Neuron (in vitro differentiated cells): ENCODE measurements at regions not wholly inside any gene's neighbourhood (a gene's known extent, or its start where the extent isn't known, plus 50 kb on each side); places are given as distances from the start of the nearest gene placed in this dataset.

Experiments
- H2AFZ ChIP-seq: one replicate; pipeline ENCODE4 v1.6.1; 2013; ENCODE audit warnings: low read depth, mild to moderate bottlenecking, inconsistent platforms, low read length, moderate library complexity
- H3K27me3 ChIP-seq: one replicate; pipeline ENCODE4 v1.6.1; 2013; ENCODE audit warnings: low read length; ENCODE audit not compliant: insufficient read depth
- H3K36me3 ChIP-seq: one replicate; pipeline ENCODE4 v1.6.1; 2013; ENCODE audit warnings: low read length; ENCODE audit not compliant: insufficient read depth
- H3K4me1 ChIP-seq: one replicate; pipeline ENCODE4 v1.6.1; 2013; ENCODE audit warnings: low read length; ENCODE audit not compliant: insufficient read depth
- H3K4me3 ChIP-seq: 2 replicates; pipeline ENCODE4 v1.5.1; 2013; ENCODE audit warnings: mild to moderate bottlenecking, low read length, moderate library complexity
- H3K9me3 ChIP-seq: one replicate; pipeline ENCODE4 v1.6.1; 2013; ENCODE audit warnings: low read length

GRCh38 chr10:78196396-78196795 is 162.7 kb downstream of the RPS24 start:
- Histone ChIP-seq H3K4me1 (no peaks in the 10 kb centered on the region), H2AFZ (no peak overlapping the region), H3K4me3 (no peak overlapping the region), H3K36me3 (no peaks in the 10 kb centered on the region), H3K27me3 (peaks cover 7% of the 10 kb centered on the region), H3K9me3 (peaks cover 5% of the 10 kb centered on the region)

- Histone ChIP-seq H3K4me3 (no peak overlapping the region), H2AFZ (no peak overlapping the region), H3K27me3 (peaks cover 9% of the 10 kb centered on the region), H3K4me1 (no peaks in the 10 kb centered on the region), H3K9me3 (peaks cover 5% of the 10 kb centered on the region), H3K36me3 (no peaks in the 10 kb centered on the region)
These were observed 163.3 kb downstream of the RPS24 start for GRCh38 chr10:78196964-78197363.

DNA sequence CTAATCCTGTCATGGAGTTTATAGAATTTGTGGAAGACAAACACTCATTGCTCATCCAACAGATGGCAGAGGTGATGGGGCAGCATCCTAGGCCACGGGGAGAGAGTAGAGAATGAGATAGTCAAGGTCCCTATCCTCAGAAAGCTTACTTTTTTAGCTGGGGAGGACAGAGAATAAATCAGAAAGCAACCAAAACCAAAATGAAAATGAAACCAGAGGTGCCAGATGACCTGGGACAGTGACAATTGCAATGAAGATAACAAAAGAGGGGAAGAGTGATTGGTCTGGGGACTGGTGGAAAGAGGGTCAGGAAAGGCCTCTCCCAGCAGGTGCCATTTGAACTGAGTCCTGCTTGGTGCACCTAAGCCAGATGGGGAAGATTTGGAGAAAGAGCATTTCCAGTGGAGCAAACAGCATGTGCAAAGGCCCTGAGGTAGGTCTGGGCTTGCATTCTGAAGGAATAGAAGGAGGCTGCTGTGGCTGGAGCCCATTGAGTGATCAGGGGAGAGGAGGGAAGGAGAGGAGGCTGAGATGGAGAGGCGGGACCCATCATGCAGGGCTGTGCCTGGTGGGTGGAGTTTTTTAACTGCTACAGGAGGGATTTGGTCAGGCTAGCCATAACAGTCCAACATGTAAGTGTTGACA is 164.1 kb downstream of the RPS24 start:
- Histone ChIP-seq H3K36me3 (no peaks in the 10 kb centered on the region), H3K27me3 (peaks cover 15% of the 10 kb centered on the region), H2AFZ (no peak overlapping the region), H3K9me3 (peaks cover 5% of the 10 kb centered on the region), H3K4me3 (no peak overlapping the region), H3K4me1 (no peaks in the 10 kb centered on the region)

DNA sequence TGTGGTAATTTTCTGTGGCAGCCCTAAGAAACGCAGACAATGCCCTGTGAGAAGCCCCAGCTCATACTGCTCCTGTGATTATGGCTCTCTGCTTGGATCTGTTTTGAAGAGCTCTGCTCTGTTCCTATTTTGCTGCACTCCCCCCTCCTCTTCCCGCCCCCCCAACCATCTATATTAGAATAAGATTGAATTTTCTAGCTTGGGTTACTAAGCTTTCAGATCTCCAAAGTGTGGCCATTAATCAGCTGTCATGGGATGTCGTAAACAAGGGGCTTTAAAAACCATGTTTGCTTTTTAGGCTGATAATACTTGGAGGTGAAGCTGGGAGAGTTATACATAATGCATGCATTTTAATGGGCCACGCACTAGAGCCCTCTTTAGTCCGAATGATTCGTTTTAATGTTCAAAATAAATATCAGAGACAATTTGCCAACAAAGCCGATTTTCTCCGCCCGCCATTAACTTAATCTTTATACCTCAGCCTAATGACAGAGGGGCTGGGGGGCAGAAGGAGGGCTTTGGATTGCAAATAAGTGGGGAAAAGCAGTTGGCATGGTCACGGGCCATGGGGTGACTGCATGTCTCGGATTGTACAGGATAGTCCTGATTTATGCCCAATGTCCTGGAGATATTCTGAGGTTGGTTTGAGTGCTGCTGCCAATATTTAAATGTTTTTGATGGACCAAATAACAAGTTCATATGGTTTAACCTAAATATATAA is 165.5 kb downstream of the RPS24 start:
- Histone ChIP-seq H3K27me3 (peaks cover 18% of the 10 kb centered on the region), H3K4me3 (no peak overlapping the region), H2AFZ (no peak overlapping the region), H3K4me1 (no peaks in the 10 kb centered on the region), H3K36me3 (no peaks in the 10 kb centered on the region), H3K9me3 (peaks cover 2% of the 10 kb centered on the region)

DNA sequence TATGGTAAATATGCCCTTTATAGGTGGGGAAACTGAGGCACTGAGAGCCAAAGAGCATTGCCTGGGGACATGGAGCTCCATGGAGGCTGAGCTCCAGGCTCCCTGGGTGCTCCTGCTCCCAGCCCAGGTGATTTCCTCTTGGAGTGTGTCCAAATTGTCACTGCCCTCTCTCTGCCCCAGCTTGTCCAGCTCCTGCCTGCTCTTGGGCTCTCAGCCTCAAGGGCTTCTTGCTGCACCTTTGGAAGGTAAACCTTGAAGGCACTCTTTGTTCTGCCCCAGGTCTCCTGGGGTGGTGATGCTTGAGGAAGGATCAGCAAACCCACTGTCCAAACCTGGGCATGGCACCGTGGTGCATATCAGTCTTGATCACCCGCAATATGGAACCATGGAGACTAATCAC is 166.1 kb downstream of the RPS24 start:
- H3K4me3 ChIP-seq = no peak overlapping the region
- no peaks in the 10 kb centered on the region for H3K36me3 ChIP-seq
- peaks cover 2% of the 10 kb centered on the region for H3K9me3 ChIP-seq
- no peak overlapping the region for H2AFZ ChIP-seq
- peaks cover 18% of the 10 kb centered on the region for H3K27me3 ChIP-seq
- no peaks in the 10 kb centered on the region for H3K4me1 ChIP-seq

DNA sequence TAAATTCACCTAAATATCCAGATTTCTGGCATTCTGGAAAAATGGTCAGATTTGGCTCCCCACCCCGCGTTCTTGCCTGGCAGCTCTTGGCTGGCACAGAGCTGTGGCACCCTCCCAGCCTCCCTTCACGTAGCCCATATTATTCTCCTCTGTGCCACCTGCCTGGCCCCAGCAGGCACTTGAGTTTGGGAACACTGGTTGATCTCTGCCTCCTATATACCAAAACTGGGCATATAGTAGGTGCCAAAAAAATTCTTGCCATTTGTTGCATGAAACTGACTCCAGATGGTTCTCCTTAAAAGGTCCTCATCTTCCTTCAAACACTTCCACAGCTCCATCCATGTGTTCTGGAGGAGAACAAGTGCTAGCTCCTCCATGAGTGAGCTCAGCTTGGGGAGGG is 167.0 kb downstream of the RPS24 start:
- Histone ChIP-seq H3K36me3 (no peaks in the 10 kb centered on the region), H3K9me3 (peaks cover 2% of the 10 kb centered on the region), H3K27me3 (peaks cover 14% of the 10 kb centered on the region), H3K4me3 (no peak overlapping the region), H2AFZ (no peak overlapping the region), H3K4me1 (no peaks in the 10 kb centered on the region)

DNA sequence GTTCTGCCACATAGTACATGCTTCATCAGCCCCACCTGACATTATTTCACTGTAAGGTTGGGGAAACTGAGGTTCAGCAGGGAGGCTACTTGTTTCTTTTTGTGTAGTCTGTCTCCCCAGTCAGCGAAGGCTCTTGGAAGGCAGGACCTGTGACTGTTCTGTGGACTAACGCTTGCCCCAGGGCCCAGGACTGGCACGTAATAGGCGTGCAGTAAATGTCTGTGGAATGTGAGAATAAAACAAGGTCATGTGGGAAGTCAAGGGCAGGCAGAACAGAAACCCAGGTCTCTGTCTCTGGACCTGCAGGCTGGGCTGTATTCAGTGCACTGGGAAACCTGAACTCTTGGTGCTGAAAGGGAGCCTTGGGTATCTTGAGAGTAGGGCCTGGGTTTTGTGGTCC is 168.7 kb downstream of the RPS24 start:
- H3K27me3 ChIP-seq = peaks cover 14% of the 10 kb centered on the region
- no peak overlapping the region for H2AFZ ChIP-seq
- no peaks in the 10 kb centered on the region for H3K4me1 ChIP-seq
- no peak overlapping the region for H3K4me3 ChIP-seq
- H3K36me3 ChIP-seq = no peaks in the 10 kb centered on the region
- H3K9me3 ChIP-seq = peaks cover 2% of the 10 kb centered on the region

GRCh38 chr10:78203915-78204818 is 170.5 kb downstream of the RPS24 start:
- Histone ChIP-seq H3K27me3 (peaks cover 21% of the 10 kb centered on the region), H3K9me3 (no peaks in the 10 kb centered on the region), H3K36me3 (no peaks in the 10 kb centered on the region), H3K4me3 (no peak overlapping the region), H3K4me1 (no peaks in the 10 kb centered on the region), H2AFZ (no peak overlapping the region)

DNA sequence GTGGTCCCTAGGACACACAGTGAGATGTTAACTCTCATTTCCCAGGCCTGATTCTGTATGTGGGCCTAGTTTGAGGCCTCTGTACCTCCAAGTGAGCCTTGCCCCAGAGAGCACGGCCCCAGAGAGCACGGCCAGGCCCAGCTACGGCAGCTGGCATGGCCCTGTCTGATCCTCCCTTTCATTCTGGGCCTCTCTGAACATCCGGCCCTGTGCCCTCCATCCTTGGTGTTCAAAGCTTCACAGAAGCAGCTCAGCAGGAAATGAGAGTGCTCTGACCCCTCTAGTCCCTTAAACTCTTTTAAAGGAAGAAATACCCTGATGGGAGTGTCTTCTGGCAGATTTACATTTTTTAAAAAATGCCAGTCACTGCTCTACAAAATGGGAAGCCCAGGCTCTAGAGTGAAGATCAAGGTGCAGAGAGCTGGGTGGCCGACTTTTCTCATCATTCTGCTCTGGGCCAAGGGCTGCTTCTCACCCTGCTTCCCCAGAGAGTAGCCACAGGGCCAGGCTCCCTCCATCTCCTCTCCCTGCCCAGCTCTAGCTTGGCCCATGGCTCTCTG is 171.9 kb downstream of the RPS24 start:
- Histone ChIP-seq H2AFZ (no peak overlapping the region), H3K27me3 (peaks cover 21% of the 10 kb centered on the region), H3K36me3 (no peaks in the 10 kb centered on the region), H3K9me3 (no peaks in the 10 kb centered on the region), H3K4me3 (no peak overlapping the region), H3K4me1 (peaks cover 6% of the 10 kb centered on the region)

DNA sequence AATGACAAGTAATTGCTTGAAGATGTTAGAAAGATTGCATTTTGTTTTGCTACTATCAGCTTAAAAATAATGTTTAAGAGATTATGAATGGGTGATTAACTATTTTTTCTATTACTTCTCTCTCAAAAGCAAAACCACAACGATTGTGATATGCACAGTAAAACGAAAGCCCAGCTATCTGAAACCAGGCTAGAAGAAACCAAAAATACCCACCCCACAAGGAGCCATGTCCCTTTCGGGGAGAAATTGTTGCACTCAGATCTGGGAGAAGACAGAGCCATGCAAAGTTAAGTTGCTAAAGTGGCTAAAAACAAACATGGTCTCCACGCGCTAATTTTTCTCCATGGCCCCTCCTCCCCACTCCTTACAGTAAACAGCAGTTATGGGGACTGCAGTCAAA is 173.6 kb downstream of the RPS24 start:
- Histone ChIP-seq H3K36me3 (no peaks in the 10 kb centered on the region), H3K9me3 (no peaks in the 10 kb centered on the region), H3K27me3 (peaks cover 16% of the 10 kb centered on the region), H3K4me3 (no peak overlapping the region), H2AFZ (no peak overlapping the region), H3K4me1 (peaks cover 8% of the 10 kb centered on the region)

GRCh38 chr10:78207776-78208175 is 174.1 kb downstream of the RPS24 start:
- H3K27me3 ChIP-seq = peaks cover 13% of the 10 kb centered on the region
- H2AFZ ChIP-seq = no peak overlapping the region
- H3K4me3 ChIP-seq = no peak overlapping the region
- peaks cover 8% of the 10 kb centered on the region for H3K4me1 ChIP-seq
- H3K36me3 ChIP-seq = no peaks in the 10 kb centered on the region
- H3K9me3 ChIP-seq = no peaks in the 10 kb centered on the region

- Histone ChIP-seq H3K4me1 (peaks cover 8% of the 10 kb centered on the region), H3K9me3 (no peaks in the 10 kb centered on the region), H2AFZ (no peak overlapping the region), H3K27me3 (peaks cover 10% of the 10 kb centered on the region), H3K4me3 (no peak overlapping the region), H3K36me3 (no peaks in the 10 kb centered on the region)
These were observed 176.3 kb downstream of the RPS24 start for GRCh38 chr10:78209970-78210369.

DNA sequence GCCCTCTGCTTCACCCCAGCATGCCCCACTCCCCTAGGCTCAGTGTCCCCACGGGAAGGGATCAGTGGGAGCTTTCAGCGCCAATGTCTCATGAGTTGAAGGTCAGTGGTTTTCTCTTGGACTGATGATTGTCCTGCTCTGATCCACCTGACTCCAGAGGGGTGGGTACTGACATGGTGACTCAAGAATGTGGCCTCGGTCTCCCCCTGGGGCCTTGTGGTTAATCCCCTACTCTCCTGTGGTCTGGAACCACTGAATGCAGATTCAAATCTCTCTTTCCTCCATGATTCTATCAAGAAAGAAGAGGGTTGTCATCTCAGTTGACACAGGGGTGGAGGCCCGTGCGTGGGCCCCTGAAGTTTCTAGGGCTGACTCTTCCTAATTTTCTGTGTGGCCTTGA is 176.9 kb downstream of the RPS24 start:
- Histone ChIP-seq H2AFZ (no peak overlapping the region), H3K36me3 (no peaks in the 10 kb centered on the region), H3K27me3 (peaks cover 10% of the 10 kb centered on the region), H3K4me3 (no peak overlapping the region), H3K4me1 (peaks cover 14% of the 10 kb centered on the region), H3K9me3 (no peaks in the 10 kb centered on the region)
